Erythroblast (primary cell): ENCODE measurements at regions not wholly inside any gene's neighbourhood (a gene's known extent, or its start where the extent isn't known, plus 50 kb on each side); places are given as distances from the start of the nearest gene placed in this dataset.

Source experiments
- GATA1 ChIP-seq: IDR thresholded peaks from 2 replicates; pipeline ENCODE4 v1.6.1; 2011; ENCODE audit warnings: low read depth, mild to moderate bottlenecking, control low read depth, low read length, moderate library complexity
- POLR2A ChIP-seq: IDR thresholded peaks from 2 replicates; pipeline ENCODE4 v1.6.1; 2011; ENCODE audit warnings: mild to moderate bottlenecking, low read length

- no peak for TF ChIP-seq POLR2A
- no peak for TF ChIP-seq GATA1
These were observed 151.3 kb upstream of the NT5E start for GRCh38 chr6:85298553-85298952.
